HL-60/S4 treated with phorbol 12-myristate 13-acetate at 8.2 ng/mL for 4 days and 3 days (cell line): ENCODE measurements at regions not wholly inside any gene's neighbourhood (a gene's known extent, or its start where the extent isn't known, plus 50 kb on each side); places are given as distances from the start of the nearest gene placed in this dataset.

Source experiments
- in situ Hi-C: fragments of 300-500 bp; cut with MboI; formaldehyde crosslinking; loops from 2 replicates; pipeline ENCODE4 v1.15.0; 2022; ENCODE audit warnings: low sequenced_read_pairs

- in situ Hi-C loops = loop anchor here (25.0 kb wide), 1 partner anchor 144 kb away; no protein-coding TSS in a partner anchor
Observed at GRCh38 chr12:94756789-94757188, 106.4 kb upstream of the TMCC3 start.

GRCh38 chr12:94755598-94755997 is 105.2 kb upstream of the TMCC3 start:
- in situ Hi-C loops = loop anchor here (25.0 kb wide), 1 partner anchor 143 kb away; no protein-coding TSS in a partner anchor

- in situ Hi-C loops = loop anchor here (25.0 kb wide), 1 partner anchor 142 kb away; no protein-coding TSS in a partner anchor
Observed at GRCh38 chr12:94754653-94755052, 104.3 kb upstream of the TMCC3 start.

- in situ Hi-C loops = loop anchor here (25.0 kb wide), 1 partner anchor 141 kb away; no protein-coding TSS in a partner anchor
Observed at GRCh38 chr12:94753036-94753679, 102.8 kb upstream of the TMCC3 start.

GRCh38 chr12:94750864-94751263 is 100.5 kb upstream of the TMCC3 start:
- in situ Hi-C loops = loop anchor here (25.0 kb wide), 1 partner anchor 139 kb away; no protein-coding TSS in a partner anchor

GRCh38 chr12:94749890-94750289 is 99.5 kb upstream of the TMCC3 start:
- in situ Hi-C loops = loop anchor here (25.0 kb wide), 1 partner anchor 138 kb away; no protein-coding TSS in a partner anchor

GRCh38 chr12:94749455-94749854 is 99.1 kb upstream of the TMCC3 start:
- in situ Hi-C loops = no loop called here

- in situ Hi-C loops = no loop called here
Observed at GRCh38 chr12:94748726-94749421, 98.5 kb upstream of the TMCC3 start.

GRCh38 chr12:94745562-94745961 is 95.2 kb upstream of the TMCC3 start:
- in situ Hi-C loops = no loop called here

GRCh38 chr12:94743174-94743573 is 92.8 kb upstream of the TMCC3 start:
- in situ Hi-C loops = no loop called here

- in situ Hi-C loops = no loop called here
Observed at GRCh38 chr12:94740601-94741362, 90.4 kb upstream of the TMCC3 start.

- in situ Hi-C loops = no loop called here
Observed at GRCh38 chr12:94736820-94737219, 86.5 kb upstream of the TMCC3 start.

- in situ Hi-C loops = no loop called here
Observed at GRCh38 chr12:94736004-94736403, 85.6 kb upstream of the TMCC3 start.

GRCh38 chr12:94733727-94734126 is 83.4 kb upstream of the TMCC3 start:
- in situ Hi-C loops = no loop called here

GRCh38 chr12:94732367-94732990 is 82.1 kb upstream of the TMCC3 start:
- in situ Hi-C loops = no loop called here

GRCh38 chr12:94731733-94732360 is 81.5 kb upstream of the TMCC3 start:
- in situ Hi-C loops = no loop called here

- in situ Hi-C loops = no loop called here
Observed at GRCh38 chr12:94730847-94731246, 80.5 kb upstream of the TMCC3 start.

GRCh38 chr12:94726236-94726835 is 76.0 kb upstream of the TMCC3 start:
- in situ Hi-C loops = no loop called here

- in situ Hi-C loops = no loop called here
Observed at GRCh38 chr12:94725375-94726168, 75.2 kb upstream of the TMCC3 start.
